CD14-positive monocyte (primary cell): ENCODE measurements at regions not wholly inside any gene's neighbourhood (a gene's known extent, or its start where the extent isn't known, plus 50 kb on each side); places are given as distances from the start of the nearest gene placed in this dataset.

ENCODE experiments used
- DNase-seq, 3 donors: peaks; one replicate each; pipeline ENCODE4 v3.0.0-alpha.2; 2011 to 2022
- H2AFZ ChIP-seq: 2 replicates; pipeline ENCODE4 v1.6.0; 2012; ENCODE audit warnings: mild to moderate bottlenecking, low read depth, low read length, inconsistent platforms; ENCODE audit not compliant: insufficient read depth, poor library complexity, severe bottlenecking
- H3K27ac ChIP-seq, 2 donors: 1 replicate in 1 of 2; 2 replicates in 1 of 2; pipeline ENCODE4 v1.5.1; 2012 to 2013; ENCODE audit warnings: low read length in 2 of 2, control low read depth in 1 of 2, inconsistent platforms in 1 of 2, low read depth in 1 of 2, mild to moderate bottlenecking in 1 of 2
- H3K27me3 ChIP-seq, 2 donors: one replicate each; pipeline versions ENCODE4 v1.6.0 to v1.6.1; 2011 to 2013; ENCODE audit warnings: low read length in 2 of 2; ENCODE audit not compliant: control insufficient read depth in 2 of 2, insufficient read depth in 2 of 2
- H3K36me3 ChIP-seq, 2 donors: replicated peaks in 1 of 2; 1 replicate in 1 of 2; 2 replicates in 1 of 2; pipeline versions ENCODE4 v1.5.1 to v1.6.1; 2012 to 2013; ENCODE audit warnings: low read length in 2 of 2, control low read depth in 1 of 2, inconsistent platforms in 1 of 2, mild to moderate bottlenecking in 1 of 2; ENCODE audit not compliant: insufficient read depth in 2 of 2, control insufficient read depth in 1 of 2
- H3K4me1 ChIP-seq, 2 donors: 1 replicate in 1 of 2; 2 replicates in 1 of 2; pipeline versions ENCODE4 v1.5.1 to v1.6.1; 2012 to 2013; ENCODE audit warnings: low read length in 2 of 2, control low read depth in 1 of 2, inconsistent platforms in 1 of 2, mild to moderate bottlenecking in 1 of 2, moderate library complexity in 1 of 2; ENCODE audit not compliant: insufficient read depth in 2 of 2, control insufficient read depth in 1 of 2
- H3K4me2 ChIP-seq: replicated peaks from 2 replicates; pipeline ENCODE3; 2012; ENCODE audit warnings: low read length, moderate library complexity, mild to moderate bottlenecking; ENCODE audit not compliant: poor library complexity, severe bottlenecking; ENCODE audit errors: extremely low read depth
- H3K4me3 ChIP-seq, 3 experiments: fragments of 200-600 bp in 1 of 3; sonication (generic) in 1 of 3; replicated peaks in 1 of 3; 1 replicate in 2 of 3; 2 replicates in 1 of 3; pipeline ENCODE4 v1.5.1; 2011 to 2013; ENCODE audit warnings: low read length in 3 of 3, mild to moderate bottlenecking in 3 of 3, control low read depth in 2 of 3, low read depth in 2 of 3, inconsistent platforms in 1 of 3, moderate library complexity in 1 of 3
- H3K79me2 ChIP-seq: 2 replicates; pipeline ENCODE4 v1.6.0; 2012; ENCODE audit warnings: mild to moderate bottlenecking, control low read depth, inconsistent platforms, low read length, moderate library complexity; ENCODE audit not compliant: insufficient read depth
- H3K9ac ChIP-seq: 2 replicates; pipeline ENCODE4 v1.6.0; 2017; ENCODE audit warnings: low read length, mild to moderate bottlenecking; ENCODE audit not compliant: insufficient read depth, poor library complexity, severe bottlenecking
- H3K9me3 ChIP-seq, 2 donors: replicated peaks in 1 of 2; 1 replicate in 1 of 2; 2 replicates in 1 of 2; pipeline versions ENCODE4 v1.5.1 to v1.6.1; 2012 to 2013; ENCODE audit warnings: low read length in 2 of 2, control low read depth in 1 of 2; ENCODE audit not compliant: control insufficient read depth in 1 of 2, insufficient read depth in 1 of 2
- H4K20me1 ChIP-seq: 2 replicates; pipeline ENCODE4 v1.6.0; 2012; ENCODE audit warnings: mild to moderate bottlenecking, low read length, control low read depth, moderate library complexity; ENCODE audit not compliant: insufficient read depth
- H3K27ac Mint-ChIP-seq, 7 donors: one replicate each; pipeline ENCODE4 v1.8.0; 2020; ENCODE audit warnings: mild to moderate bottlenecking in 7 of 7, mixed read lengths in 7 of 7, moderate library complexity in 6 of 7, inconsistent platforms in 2 of 7
- H3K27me3 Mint-ChIP-seq, 3 donors: one replicate each; pipeline ENCODE4 v1.8.0; 2021 to 2022; ENCODE audit warnings: low read depth in 3 of 3, mild to moderate bottlenecking in 3 of 3, mixed read lengths in 3 of 3, moderate library complexity in 3 of 3, inconsistent platforms in 1 of 3
- H3K36me3 Mint-ChIP-seq, 2 donors: one replicate each; pipeline ENCODE4 v1.8.0; 2020; ENCODE audit warnings: mixed read lengths in 2 of 2, inconsistent platforms in 1 of 2, mild to moderate bottlenecking in 1 of 2
- H3K4me1 Mint-ChIP-seq: one replicate; pipeline ENCODE4 v1.8.0; 2020; ENCODE audit warnings: mild to moderate bottlenecking, mixed read lengths
- H3K4me3 Mint-ChIP-seq, 2 donors: one replicate each; pipeline ENCODE4 v1.8.0; 2020; ENCODE audit warnings: mild to moderate bottlenecking in 2 of 2, mixed read lengths in 2 of 2, moderate library complexity in 1 of 2
- H3K9me3 Mint-ChIP-seq, 7 donors: one replicate each; pipeline ENCODE4 v1.8.0; 2020 to 2022; ENCODE audit warnings: mixed read lengths in 7 of 7, mild to moderate bottlenecking in 6 of 7, moderate library complexity in 6 of 7, inconsistent platforms in 2 of 7
- WGBS: methylation state at CpG from one replicate; pipeline ENCODE4 v1.1.5; 2013; ENCODE audit warnings: missing lambda C conversion rate; ENCODE audit not compliant: insufficient coverage; 5-methylcytosine and 5-hydroxymethylcytosine counted together
- intact Hi-C, 2 donors: fragments of 100-400 bp; cut with micrococcal nuclease; formaldehyde crosslinking; loops; one replicate each; pipeline versions ENCODE4 v1.15.0 to v1.15.1; 2023
- TF ChIP-seq, protein P1 (sequence below): fragments of 200-600 bp; IDR thresholded peaks from one replicate; pipeline ENCODE4 v1.8.0; 2022; ENCODE audit warnings: antibody characterized with exemption, mild to moderate bottlenecking

DNA sequence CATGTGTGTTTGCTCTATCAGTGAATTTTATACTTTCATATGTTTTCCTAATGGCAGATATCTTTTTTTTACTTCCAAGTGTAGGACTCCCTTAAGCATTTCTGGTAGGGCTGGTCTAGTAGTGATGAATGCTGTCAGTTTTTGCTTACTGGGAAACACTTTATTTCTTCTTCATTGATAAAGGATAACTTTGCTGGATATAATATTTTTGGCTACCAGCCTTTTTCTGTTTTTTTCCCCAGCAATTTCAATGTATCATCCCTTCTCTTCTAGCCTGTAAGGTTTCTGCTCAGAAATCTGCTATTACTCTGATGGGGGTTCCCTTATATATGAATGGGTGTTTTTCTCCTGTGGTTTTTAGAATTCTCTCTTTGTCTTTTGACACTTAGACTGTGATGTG lies 980.6 kb upstream of the PIK3C3 start:
- Mint-ChIP-seq H3K36me3 (no peaks in the 10 kb centered on the region), H3K27ac (no peak overlapping the region), H3K27me3 (no peaks in the 10 kb centered on the region), H3K4me1 (no peaks in the 10 kb centered on the region), H3K4me3 (no peak overlapping the region), H3K9me3 (peaks cover 0 to 5% (median 0%) of the 10 kb centered on the region in 7 donors)
- no peaks in the 10 kb centered on the region for H3K36me3 ChIP-seq
- TF ChIP-seq, protein P1, sequence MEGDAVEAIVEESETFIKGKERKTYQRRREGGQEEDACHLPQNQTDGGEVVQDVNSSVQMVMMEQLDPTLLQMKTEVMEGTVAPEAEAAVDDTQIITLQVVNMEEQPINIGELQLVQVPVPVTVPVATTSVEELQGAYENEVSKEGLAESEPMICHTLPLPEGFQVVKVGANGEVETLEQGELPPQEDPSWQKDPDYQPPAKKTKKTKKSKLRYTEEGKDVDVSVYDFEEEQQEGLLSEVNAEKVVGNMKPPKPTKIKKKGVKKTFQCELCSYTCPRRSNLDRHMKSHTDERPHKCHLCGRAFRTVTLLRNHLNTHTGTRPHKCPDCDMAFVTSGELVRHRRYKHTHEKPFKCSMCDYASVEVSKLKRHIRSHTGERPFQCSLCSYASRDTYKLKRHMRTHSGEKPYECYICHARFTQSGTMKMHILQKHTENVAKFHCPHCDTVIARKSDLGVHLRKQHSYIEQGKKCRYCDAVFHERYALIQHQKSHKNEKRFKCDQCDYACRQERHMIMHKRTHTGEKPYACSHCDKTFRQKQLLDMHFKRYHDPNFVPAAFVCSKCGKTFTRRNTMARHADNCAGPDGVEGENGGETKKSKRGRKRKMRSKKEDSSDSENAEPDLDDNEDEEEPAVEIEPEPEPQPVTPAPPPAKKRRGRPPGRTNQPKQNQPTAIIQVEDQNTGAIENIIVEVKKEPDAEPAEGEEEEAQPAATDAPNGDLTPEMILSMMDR, result no peak
- H4K20me1 ChIP-seq, result no peaks in the 10 kb centered on the region
- H3K9ac ChIP-seq, result no peak overlapping the region
- DNase-seq, result no peak
- no peaks in the 10 kb centered on the region for H3K79me2 ChIP-seq
- intact Hi-C loops, result no loop called here
- no peak overlapping the region for H3K27ac ChIP-seq
- H3K4me2 ChIP-seq, result no peak overlapping the region
- no peak overlapping the region for H2AFZ ChIP-seq
- H3K9me3 ChIP-seq, result peaks cover 14 to 15% of the 10 kb centered on the region in 2 donors
- H3K4me1 ChIP-seq, result no peaks in the 10 kb centered on the region
- H3K4me3 ChIP-seq, result no peak overlapping the region
- H3K27me3 ChIP-seq, result no peaks in the 10 kb centered on the region

DNA sequence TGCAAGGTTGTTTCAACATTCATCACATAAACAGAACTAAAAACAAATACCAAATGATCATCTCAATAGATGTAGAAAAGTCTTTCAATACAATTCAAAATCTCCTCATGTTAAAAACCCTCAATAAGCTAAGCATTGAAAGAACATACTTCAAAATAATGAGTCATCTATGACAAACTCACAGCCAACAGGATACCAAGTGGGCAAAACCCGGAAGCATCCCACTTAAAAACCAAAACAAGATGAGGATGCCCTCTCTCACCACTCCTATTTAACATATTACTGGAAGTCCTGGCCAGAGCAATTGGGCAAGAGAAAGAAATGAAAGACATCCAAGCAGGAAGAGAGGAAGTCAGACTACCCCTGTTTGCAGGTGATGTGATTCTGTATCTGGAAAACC lies 992.2 kb upstream of the PIK3C3 start:
- Mint-ChIP-seq H3K27me3 (no peaks in the 10 kb centered on the region), H3K9me3 (peaks cover 0 to 1% (median 0%) of the 10 kb centered on the region in 7 donors), H3K4me3 (no peak overlapping the region), H3K4me1 (no peaks in the 10 kb centered on the region), H3K27ac (no peak overlapping the region), H3K36me3 (no peaks in the 10 kb centered on the region)
- DNase-seq, result no peak
- H3K9ac ChIP-seq, result no peak overlapping the region
- H3K4me2 ChIP-seq, result no peak overlapping the region
- TF ChIP-seq, protein P1, result no peak
- no peaks in the 10 kb centered on the region for H3K9me3 ChIP-seq
- no peak overlapping the region for H3K27ac ChIP-seq
- H3K79me2 ChIP-seq, result no peaks in the 10 kb centered on the region
- H3K4me3 ChIP-seq, result no peak overlapping the region
- no peak overlapping the region for H2AFZ ChIP-seq
- intact Hi-C loops, result no loop called here
- no peaks in the 10 kb centered on the region for H3K36me3 ChIP-seq
- no peaks in the 10 kb centered on the region for H3K4me1 ChIP-seq
- no peaks in the 10 kb centered on the region for H4K20me1 ChIP-seq
- no CpG with 5 or more reads among the region's 1 CpG for WGBS
- H3K27me3 ChIP-seq, result no peaks in the 10 kb centered on the region
